Mucosa of descending colon (tissue), 3 donors: ENCODE measurements at regions not wholly inside any gene's neighbourhood (a gene's known extent, or its start where the extent isn't known, plus 50 kb on each side); places are given as distances from the start of the nearest gene placed in this dataset.
"Not testable (repeated sequence)": the region's sequence is repeated elsewhere in the genome, so short reads cannot be mapped to it uniquely, and the experiment has no call there.

Experiments
- ATAC-seq: fragments of 200-7000 bp; cut with Tn5 transposase; one replicate; pipeline ENCODE4 v1.9.1; 2020; ENCODE audit warnings: mild to moderate bottlenecking, moderate library complexity
- DNase-seq, 3 donors: peaks; one replicate each; pipeline ENCODE4 v3.0.0-alpha.2; 2020
- H3K36me3 ChIP-seq: fragments of 200-600 bp; one replicate; pipeline ENCODE4 v1.8.0; 2021; ENCODE audit warnings: low read depth, mild to moderate bottlenecking
- H3K4me1 ChIP-seq: fragments of 200-600 bp; one replicate; pipeline ENCODE4 v1.8.0; 2021; ENCODE audit warnings: low read depth, mild to moderate bottlenecking
- H3K4me3 ChIP-seq: fragments of 200-600 bp; one replicate; pipeline ENCODE4 v1.8.0; 2021; ENCODE audit warnings: mild to moderate bottlenecking
- H3K9me3 ChIP-seq: fragments of 200-600 bp; one replicate; pipeline ENCODE4 v1.8.0; 2021; ENCODE audit warnings: mild to moderate bottlenecking
- CTCF ChIP-seq: fragments of 200-600 bp; IDR thresholded peaks from one replicate; pipeline ENCODE4 v1.8.0; 2022; ENCODE audit warnings: antibody characterized with exemption, mild to moderate bottlenecking
- intact Hi-C, 2 donors: fragments of 100-400 bp; cut with DNase I in 1 of 2; cut with micrococcal nuclease in 1 of 2; formaldehyde crosslinking; loops; one replicate each; pipeline versions ENCODE4 v1.11.0 to v1.11.1; 2022; cut with DNase I, micrococcal nuclease
- donor health status: DM: no; HTN: no; CAD: no; lungs with moderate emphysema.
- donor health status: DM: no; HTN: no; CAD: no.
- donor health status: DM: no; HTN: yes; CAD: no.

GRCh38 chr22:33180356-33180755 is 122.2 kb upstream of the SYN3 start:
- DNase-seq = no peak
- intact Hi-C loops = no loop called here

GRCh38 chr22:33167998-33168790 is 110.0 kb upstream of the SYN3 start:
- no peak for DNase-seq
- intact Hi-C loops = no loop called here
- no peak for TF ChIP-seq CTCF

More at GRCh38 chr22:33180356-33180755, 122.2 kb upstream of the SYN3 start:
- H3K36me3 ChIP-seq = no peaks in the 10 kb centered on the region
- TF ChIP-seq CTCF = no peak
- no peaks in the 10 kb centered on the region for H3K9me3 ChIP-seq
- no peak overlapping the region for H3K4me3 ChIP-seq
- ATAC-seq = no peak
- H3K4me1 ChIP-seq = no peaks in the 10 kb centered on the region

GRCh38 chr22:33166206-33166605 is 108.0 kb upstream of the SYN3 start:
- H3K4me3 ChIP-seq = no peak overlapping the region
- DNase-seq (no peak), ATAC-seq (no peak)
- H3K9me3 ChIP-seq = no peaks in the 10 kb centered on the region
- H3K4me1 ChIP-seq = no peaks in the 10 kb centered on the region
- intact Hi-C loops = no loop called here
- no peaks in the 10 kb centered on the region for H3K36me3 ChIP-seq
- no peak for TF ChIP-seq CTCF

More at GRCh38 chr22:33167998-33168790, 110.0 kb upstream of the SYN3 start:
- Histone ChIP-seq H3K9me3 (no peaks in the 10 kb centered on the region), H3K36me3 (no peaks in the 10 kb centered on the region), H3K4me3 (no peak overlapping the region), H3K4me1 (no peaks in the 10 kb centered on the region)
- no peak for ATAC-seq

GRCh38 chr22:33163815-33164214 is 105.6 kb upstream of the SYN3 start:
- DNase-seq (no peak), ATAC-seq (no peak)
- no peaks in the 10 kb centered on the region for H3K36me3 ChIP-seq
- TF ChIP-seq CTCF = no peak
- no peaks in the 10 kb centered on the region for H3K9me3 ChIP-seq
- intact Hi-C loops = no loop called here
- H3K4me1 ChIP-seq = no peaks in the 10 kb centered on the region
- H3K4me3 ChIP-seq = no peak overlapping the region

GRCh38 chr22:33162196-33162595 is 104.0 kb upstream of the SYN3 start:
- no peaks in the 10 kb centered on the region for H3K9me3 ChIP-seq
- H3K36me3 ChIP-seq = no peaks in the 10 kb centered on the region
- no peak for ATAC-seq
- TF ChIP-seq CTCF = no peak
- no peak for DNase-seq
- no peak overlapping the region for H3K4me3 ChIP-seq
- no peaks in the 10 kb centered on the region for H3K4me1 ChIP-seq
- intact Hi-C loops = no loop called here

GRCh38 chr22:33160525-33160924 is 102.3 kb upstream of the SYN3 start:
- TF ChIP-seq CTCF = no peak
- intact Hi-C loops = no loop called here

GRCh38 chr22:33154967-33155366 is 96.8 kb upstream of the SYN3 start:
- intact Hi-C loops, H3K36me3 ChIP-seq, H3K9me3 ChIP-seq, H3K4me3 ChIP-seq, H3K4me1 ChIP-seq, DNase-seq, ATAC-seq: not testable (repeated sequence)

More at GRCh38 chr22:33160525-33160924, 102.3 kb upstream of the SYN3 start:
- no peak for ATAC-seq
- H3K4me3 ChIP-seq = no peak overlapping the region
- no peak for DNase-seq
- H3K36me3 ChIP-seq = no peaks in the 10 kb centered on the region
- H3K9me3 ChIP-seq = no peaks in the 10 kb centered on the region
- H3K4me1 ChIP-seq = no peaks in the 10 kb centered on the region
